Trophoblast cell (in vitro differentiated cells and primary cell): ENCODE measurements at regions not wholly inside any gene's neighbourhood (a gene's known extent, or its start where the extent isn't known, plus 50 kb on each side); places are given as distances from the start of the nearest gene placed in this dataset.

Experiments
- DNase-seq, 2 donors: peaks; one replicate each; pipeline ENCODE4 v3.0.0-alpha.2; 2016
- H2AFZ ChIP-seq: 2 replicates; pipeline ENCODE4 v1.6.1; 2013; ENCODE audit warnings: low read length, moderate library complexity, mild to moderate bottlenecking; ENCODE audit not compliant: insufficient read depth, poor library complexity
- H2AK5ac ChIP-seq: 2 replicates; pipeline ENCODE4 v1.6.1; 2013; ENCODE audit warnings: mild to moderate bottlenecking, low read length
- H2BK120ac ChIP-seq: 2 replicates; pipeline ENCODE4 v1.6.1; 2013; ENCODE audit warnings: low read length, mild to moderate bottlenecking, moderate library complexity; ENCODE audit not compliant: insufficient read depth, poor library complexity
- H2BK12ac ChIP-seq: 2 replicates; pipeline ENCODE4 v1.6.1; 2013; ENCODE audit warnings: mild to moderate bottlenecking, low read length, moderate library complexity
- H2BK5ac ChIP-seq: 2 replicates; pipeline ENCODE4 v1.6.1; 2013; ENCODE audit warnings: low read length, low read depth, moderate library complexity, mild to moderate bottlenecking; ENCODE audit not compliant: poor library complexity
- H3K14ac ChIP-seq: 2 replicates; pipeline ENCODE4 v1.6.1; 2013; ENCODE audit warnings: mild to moderate bottlenecking, low read length
- H3K18ac ChIP-seq: 2 replicates; pipeline ENCODE4 v1.6.1; 2013; ENCODE audit warnings: mild to moderate bottlenecking, low read length
- H3K23ac ChIP-seq: 2 replicates; pipeline ENCODE4 v1.6.1; 2013; ENCODE audit warnings: low read length
- H3K27ac ChIP-seq: 2 replicates; pipeline ENCODE4 v1.5.1; 2013; ENCODE audit warnings: low read depth, mild to moderate bottlenecking, inconsistent platforms, low read length, moderate library complexity
- H3K27me3 ChIP-seq: 2 replicates; pipeline ENCODE4 v1.6.1; 2013; ENCODE audit warnings: inconsistent platforms, mild to moderate bottlenecking, low read length, moderate library complexity; ENCODE audit not compliant: insufficient read depth
- H3K36me3 ChIP-seq, 2 experiments: 1 replicate in 1 of 2; 2 replicates in 1 of 2; pipeline ENCODE4 v1.6.1; 2013; ENCODE audit warnings: low read length in 2 of 2, mild to moderate bottlenecking in 2 of 2, moderate library complexity in 1 of 2; ENCODE audit not compliant: insufficient read depth in 2 of 2, control insufficient read depth in 1 of 2
- H3K4ac ChIP-seq: 2 replicates; pipeline ENCODE4 v1.6.1; 2013; ENCODE audit warnings: low read depth, mild to moderate bottlenecking, low read length, moderate library complexity
- H3K4me1 ChIP-seq, 2 experiments: 1 replicate in 1 of 2; 2 replicates in 1 of 2; pipeline ENCODE4 v1.6.1; 2013; ENCODE audit warnings: low read length in 2 of 2, mild to moderate bottlenecking in 2 of 2, moderate library complexity in 1 of 2; ENCODE audit not compliant: insufficient read depth in 2 of 2, control insufficient read depth in 1 of 2
- H3K4me2 ChIP-seq: 2 replicates; pipeline ENCODE4 v1.6.1; 2013; ENCODE audit warnings: inconsistent platforms, mild to moderate bottlenecking, low read length, moderate library complexity
- H3K4me3 ChIP-seq: 2 replicates; pipeline ENCODE4 v1.5.1; 2013; ENCODE audit warnings: mild to moderate bottlenecking, low read depth, low read length, inconsistent platforms
- H3K79me1 ChIP-seq: one replicate; pipeline ENCODE4 v1.6.1; 2013; ENCODE audit warnings: low read length
- H3K79me2 ChIP-seq: 2 replicates; pipeline ENCODE4 v1.6.1; 2013; ENCODE audit warnings: low read length, mild to moderate bottlenecking; ENCODE audit not compliant: control insufficient read depth, insufficient read depth, poor library complexity
- H3K9ac ChIP-seq: 2 replicates; pipeline ENCODE4 v1.6.1; 2013; ENCODE audit warnings: mild to moderate bottlenecking, low read length
- H3K9me3 ChIP-seq: 2 replicates; pipeline ENCODE4 v1.6.1; 2013; ENCODE audit warnings: low read depth, mild to moderate bottlenecking, control low read depth, inconsistent platforms, low read length; ENCODE audit not compliant: insufficient read depth
- H4K12ac ChIP-seq: 2 replicates; pipeline ENCODE4 v1.6.1; 2013; ENCODE audit warnings: low read depth, mild to moderate bottlenecking, low read length, moderate library complexity
- H4K8ac ChIP-seq: 2 replicates; pipeline ENCODE4 v1.6.1; 2013; ENCODE audit warnings: low read depth, mild to moderate bottlenecking, low read length, moderate library complexity
- H4K91ac ChIP-seq: one replicate; pipeline ENCODE4 v1.6.1; 2013; ENCODE audit warnings: low read depth, mild to moderate bottlenecking, low read length, moderate library complexity
- WGBS: extraction: QIAGEN DNeasy Blood & Tissue Kit; methylation state at CpG from one replicate; pipeline ENCODE4 v1.1.7; 2013; ENCODE audit warnings: missing lambda C conversion rate; ENCODE audit not compliant: insufficient read length, insufficient coverage; ENCODE audit errors: extremely low coverage; 5-methylcytosine and 5-hydroxymethylcytosine counted together

- Histone ChIP-seq H2AK5ac (no peak overlapping the region), H3K4ac (no peak overlapping the region), H3K4me3 (no peak overlapping the region), H2BK5ac (no peak overlapping the region), H2AFZ (no peak overlapping the region), H3K79me1 (peaks cover 27% of the 10 kb centered on the region), H2BK12ac (no peak overlapping the region), H3K23ac (no peak overlapping the region), H3K27me3 (no peaks in the 10 kb centered on the region), H4K91ac (no peak overlapping the region), H3K14ac (no peak overlapping the region), H4K12ac (no peak overlapping the region), H3K36me3 (no peaks in the 10 kb centered on the region), H2BK120ac (no peak overlapping the region), H3K79me2 (no peaks in the 10 kb centered on the region), H3K4me2 (no peak overlapping the region), H3K4me1 (peaks cover 33% of the 10 kb centered on the region in 2 experiments), H3K9me3 (no peaks in the 10 kb centered on the region), H4K8ac (no peak overlapping the region), H3K27ac (no peak overlapping the region), H3K18ac (no peak overlapping the region), H3K9ac (no peak overlapping the region)
- DNase-seq, result no peak
- WGBS, result no CpG with 5 or more reads among the region's 4 CpGs
These were observed 328.6 kb downstream of the MN1 start for GRCh38 chr22:27472975-27473374.

GRCh38 chr22:27473533-27473932 lies 328.0 kb downstream of the MN1 start:
- H2BK12ac ChIP-seq, result no peak overlapping the region
- no peak overlapping the region for H3K4ac ChIP-seq
- no peak overlapping the region for H2AK5ac ChIP-seq
- DNase-seq, result no peak
- peak overlapping the region; percentile 50 for H2BK5ac ChIP-seq
- peaks cover 33% of the 10 kb centered on the region in 2 experiments for H3K4me1 ChIP-seq
- no peaks in the 10 kb centered on the region for H3K27me3 ChIP-seq
- no peaks in the 10 kb centered on the region for H3K79me2 ChIP-seq
- no peak overlapping the region for H3K4me2 ChIP-seq
- H3K23ac ChIP-seq, result no peak overlapping the region
- no peak overlapping the region for H4K12ac ChIP-seq
- no CpG with 5 or more reads among the region's 3 CpGs for WGBS
- H3K27ac ChIP-seq, result no peak overlapping the region
- no peaks in the 10 kb centered on the region for H3K9me3 ChIP-seq
- peak overlapping the region; percentile 35 for H2BK120ac ChIP-seq
- H3K14ac ChIP-seq, result no peak overlapping the region
- no peak overlapping the region for H3K18ac ChIP-seq
- H4K91ac ChIP-seq, result peak overlapping the region; percentile 63
- H2AFZ ChIP-seq, result no peak overlapping the region
- H3K79me1 ChIP-seq, result peaks cover 27% of the 10 kb centered on the region
- no peak overlapping the region for H4K8ac ChIP-seq
- no peak overlapping the region for H3K4me3 ChIP-seq
- H3K36me3 ChIP-seq, result no peaks in the 10 kb centered on the region
- no peak overlapping the region for H3K9ac ChIP-seq

- WGBS, result no CpG with 5 or more reads among the region's 9 CpGs
- H2AK5ac ChIP-seq, result peak overlapping the region; percentile 19
- H3K18ac ChIP-seq, result no peak overlapping the region
- H2BK120ac ChIP-seq, result peak overlapping the region; percentile 35
- H3K4me3 ChIP-seq, result no peak overlapping the region
- no peaks in the 10 kb centered on the region for H3K36me3 ChIP-seq
- H4K12ac ChIP-seq, result no peak overlapping the region
- no peaks in the 10 kb centered on the region for H3K27me3 ChIP-seq
- no peak overlapping the region for H3K4ac ChIP-seq
- H3K23ac ChIP-seq, result no peak overlapping the region
- H3K9ac ChIP-seq, result no peak overlapping the region
- no peak overlapping the region for H3K4me2 ChIP-seq
- H3K9me3 ChIP-seq, result no peaks in the 10 kb centered on the region
- peak overlapping the region; percentile 63 for H4K91ac ChIP-seq
- peak overlapping the region; percentile 64 for H2BK12ac ChIP-seq
- no peak overlapping the region for H2AFZ ChIP-seq
- H3K79me1 ChIP-seq, result peaks cover 27% of the 10 kb centered on the region
- peak overlapping the region; percentile 39 for H3K14ac ChIP-seq
- peaks cover 33% of the 10 kb centered on the region in 2 experiments for H3K4me1 ChIP-seq
- H2BK5ac ChIP-seq, result peak overlapping the region; percentile 50
- no peak overlapping the region for H4K8ac ChIP-seq
- H3K27ac ChIP-seq, result peak overlapping the region; percentile 6
- H3K79me2 ChIP-seq, result no peaks in the 10 kb centered on the region
- peak in 1 of 2 donors; percentile 35 for DNase-seq
These were observed 327.4 kb downstream of the MN1 start for GRCh38 chr22:27474112-27474571.

- Histone ChIP-seq H2BK12ac (peak overlapping the region; percentile 66), H3K14ac (peak overlapping the region; percentile 1), H3K79me1 (peaks cover 27% of the 10 kb centered on the region), H4K12ac (no peak overlapping the region), H3K27ac (peak overlapping the region; percentile 84), H3K4me2 (peak overlapping the region; percentile 23), H2AFZ (no peak overlapping the region), H2BK120ac (peak overlapping the region; percentile 35), H3K18ac (peak overlapping the region; percentile 0), H3K4me3 (no peak overlapping the region), H3K36me3 (no peaks in the 10 kb centered on the region), H4K8ac (peak overlapping the region; percentile 17), H2BK5ac (no peak overlapping the region), H3K27me3 (no peaks in the 10 kb centered on the region), H2AK5ac (no peak overlapping the region), H3K79me2 (no peaks in the 10 kb centered on the region), H4K91ac (peak overlapping the region; percentile 90), H3K4ac (no peak overlapping the region), H3K9ac (no peak overlapping the region), H3K23ac (no peak overlapping the region), H3K9me3 (no peaks in the 10 kb centered on the region), H3K4me1 (peaks cover 33% of the 10 kb centered on the region in 2 experiments)
- peak; percentile 92 to 94 for DNase-seq
- no CpG with 5 or more reads among the region's 12 CpGs for WGBS
These were observed 326.6 kb downstream of the MN1 start for GRCh38 chr22:27474711-27475547.
